Stimulated activated naive CD8-positive, alpha-beta T cell treated with anti-CD3 and anti-CD28 coated beads, Interleukin-15, Interleukin-2, amounts not matched to agents 100 U/mL and 50 U/mL, for 24 hours (primary cell): ENCODE measurements at regions not wholly inside any gene's neighbourhood (a gene's known extent, or its start where the extent isn't known, plus 50 kb on each side); places are given as distances from the start of the nearest gene placed in this dataset.
"Not testable (repeated sequence)": the region's sequence is repeated elsewhere in the genome, so short reads cannot be mapped to it uniquely, and the experiment has no call there.

Source experiments
- ATAC-seq: fragments of 150-1000 bp; cut with Tn5 transposase; one replicate; pipeline ENCODE4 v1.10.0; 2021
- DNase-seq: peaks from one replicate; pipeline ENCODE4 v3.0.0; 2021

- ATAC-seq (no peak), DNase-seq (no peak)
These were observed 138.6 kb upstream of the FAM78B start for GRCh38 chr1:166305371-166305770.

GRCh38 chr1:166307261-166308188, 140.7 kb upstream of the FAM78B start:
- ATAC-seq (no peak), DNase-seq (no peak)

DNA sequence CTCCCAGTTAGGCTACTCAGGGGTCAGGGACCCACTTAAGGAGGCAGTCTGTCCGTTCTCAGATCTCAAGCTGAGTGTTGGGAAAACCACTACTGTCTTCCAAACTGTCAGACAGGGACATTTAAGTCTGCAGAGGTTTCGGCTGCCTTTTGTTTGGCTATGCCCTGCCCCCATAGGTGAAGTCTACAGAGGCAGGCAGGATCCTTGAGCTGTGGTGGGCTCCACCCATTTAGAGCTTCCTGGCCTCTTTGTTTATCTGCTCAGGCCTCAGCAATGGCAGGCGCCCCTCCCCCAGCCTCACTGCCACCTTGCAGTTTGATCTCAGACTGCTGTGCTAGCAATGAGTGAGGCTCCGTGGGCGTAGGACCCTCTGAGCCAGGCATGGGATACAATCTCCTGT, 149.5 kb upstream of the FAM78B start:
- not testable (repeated sequence) for DNase-seq, ATAC-seq

GRCh38 chr1:166322470-166322869, 155.7 kb upstream of the FAM78B start:
- DNase-seq (no peak), ATAC-seq (no peak)

- DNase-seq (no peak), ATAC-seq (no peak)
These were observed 161.1 kb upstream of the FAM78B start for GRCh38 chr1:166327886-166328285.

GRCh38 chr1:166328956-166329355, 162.2 kb upstream of the FAM78B start:
- no peak for ATAC-seq
- no peak for DNase-seq

DNA sequence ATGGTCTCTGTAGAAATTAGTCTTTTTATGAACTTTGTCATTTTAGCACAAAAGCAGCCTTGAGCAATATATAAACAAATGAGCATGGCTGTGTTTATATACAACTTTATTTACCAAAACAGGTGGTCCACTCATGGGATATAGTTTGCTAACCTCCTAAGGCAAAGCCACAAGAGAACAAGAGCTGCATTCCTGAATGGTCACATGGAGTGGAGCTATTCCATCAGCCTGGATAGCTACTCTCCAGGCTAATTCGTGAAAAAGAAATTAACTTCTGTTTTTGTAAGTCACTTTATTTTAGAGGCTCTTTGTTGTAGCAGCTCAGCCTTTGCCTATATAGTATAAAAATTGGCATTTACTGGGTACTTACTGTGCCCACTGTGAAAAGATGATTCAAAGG, 163.3 kb upstream of the FAM78B start:
- ATAC-seq, result no peak
- no peak for DNase-seq

GRCh38 chr1:166338105-166338504, 171.3 kb upstream of the FAM78B start:
- DNase-seq (no peak), ATAC-seq (no peak)

- ATAC-seq, result no peak
- no peak for DNase-seq
These were observed 173.9 kb upstream of the FAM78B start for GRCh38 chr1:166340709-166341108.

DNA sequence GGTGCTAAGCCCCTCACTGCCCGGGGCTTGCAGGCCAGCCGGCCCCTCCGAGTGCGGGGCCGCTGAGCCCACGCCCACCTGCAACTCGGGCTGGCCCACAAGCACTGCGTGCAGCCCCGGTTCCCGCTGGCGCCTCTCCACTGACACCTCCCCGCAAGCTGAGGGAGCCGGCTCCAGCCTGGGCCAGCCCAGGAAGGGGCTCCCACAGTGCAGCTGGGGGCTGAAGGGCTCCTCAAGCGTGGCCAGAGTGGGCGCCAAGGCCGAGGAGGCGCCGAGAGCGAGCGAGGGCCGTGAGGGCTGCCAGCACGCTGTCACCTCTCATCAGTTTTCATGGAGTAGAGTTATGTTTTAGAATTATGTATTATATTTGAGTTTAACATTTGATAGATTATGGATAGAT, 176.5 kb upstream of the FAM78B start:
- ATAC-seq (no peak), DNase-seq (no peak)

GRCh38 chr1:166350490-166350889, 183.7 kb upstream of the FAM78B start:
- ATAC-seq (no peak), DNase-seq (no peak)

- ATAC-seq (no peak), DNase-seq (no peak)
These were observed 184.9 kb upstream of the FAM78B start for GRCh38 chr1:166351676-166352075.

- no peak for ATAC-seq
- DNase-seq, result no peak
These were observed 186.4 kb upstream of the FAM78B start for GRCh38 chr1:166353213-166353612.

- no peak for ATAC-seq
These were observed 187.6 kb upstream of the FAM78B start for GRCh38 chr1:166354406-166354805.

GRCh38 chr1:166365081-166365480, 198.3 kb upstream of the FAM78B start:
- no peak for DNase-seq
- no peak for ATAC-seq

More at GRCh38 chr1:166354406-166354805, 187.6 kb upstream of the FAM78B start:
- no peak for DNase-seq

DNA sequence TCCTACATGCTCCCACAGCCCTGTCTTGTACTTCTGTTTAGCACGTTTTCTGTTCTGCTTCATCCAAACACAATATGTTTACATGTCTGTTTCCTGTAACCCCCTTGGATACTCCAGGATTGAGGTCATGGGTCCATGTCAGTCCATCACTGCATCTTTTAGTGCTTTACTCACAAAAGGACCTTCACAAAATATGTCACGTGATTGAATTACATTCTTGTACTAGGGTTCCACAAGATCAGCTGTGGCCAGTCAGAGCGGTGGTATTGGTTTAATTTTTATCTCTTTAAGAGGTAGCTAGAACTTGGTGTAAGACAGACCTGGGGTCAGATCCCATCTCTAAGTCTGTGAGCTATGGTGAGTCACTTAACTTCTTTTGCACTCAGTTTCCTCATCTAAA, 201.2 kb upstream of the FAM78B start:
- no peak for ATAC-seq
- DNase-seq, result no peak

DNA sequence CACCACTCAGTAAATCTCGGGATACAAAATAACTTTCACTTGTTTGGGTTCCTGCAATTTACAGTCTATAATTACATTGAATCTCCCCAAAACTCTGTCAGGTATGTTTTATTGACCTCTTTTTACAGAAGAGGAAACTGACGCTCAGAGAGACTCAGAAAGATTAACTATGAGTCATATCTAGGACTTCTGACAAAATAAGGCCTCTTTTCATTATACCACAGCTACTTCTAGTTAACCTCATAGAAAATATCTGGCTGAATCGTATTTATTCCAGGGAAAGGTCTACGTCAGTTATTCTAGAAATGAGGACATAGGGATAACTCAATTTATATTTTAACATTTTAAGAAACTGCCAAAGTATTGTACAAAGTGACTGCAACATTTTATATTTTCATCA, 211.1 kb upstream of the FAM78B start:
- DNase-seq (no peak), ATAC-seq (no peak)

- no peak for ATAC-seq
- DNase-seq, result no peak
These were observed 212.0 kb upstream of the FAM78B start for GRCh38 chr1:166378805-166379204.

GRCh38 chr1:166379447-166379846, 212.6 kb upstream of the FAM78B start:
- ATAC-seq, result no peak
- DNase-seq, result no peak

DNA sequence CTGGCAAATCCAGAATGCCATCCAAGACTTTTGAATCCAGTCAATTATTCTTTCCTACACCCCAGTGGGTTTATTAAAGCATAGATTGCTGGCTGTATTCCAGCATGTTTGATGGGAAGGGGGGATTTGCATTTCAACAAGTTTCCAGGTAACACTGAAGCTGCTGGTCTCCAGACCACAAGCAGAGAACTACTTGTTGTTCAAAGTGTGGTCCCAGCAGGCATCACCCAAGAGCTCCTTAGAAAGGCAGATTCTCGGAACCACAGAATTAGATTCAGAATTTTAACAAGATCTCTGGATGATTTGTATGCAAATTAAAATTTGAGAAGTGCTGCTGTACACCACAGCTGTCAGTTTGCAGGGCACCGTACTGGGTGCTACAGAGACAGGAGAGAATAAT, 216.3 kb upstream of the FAM78B start:
- DNase-seq (no peak), ATAC-seq (no peak)

DNA sequence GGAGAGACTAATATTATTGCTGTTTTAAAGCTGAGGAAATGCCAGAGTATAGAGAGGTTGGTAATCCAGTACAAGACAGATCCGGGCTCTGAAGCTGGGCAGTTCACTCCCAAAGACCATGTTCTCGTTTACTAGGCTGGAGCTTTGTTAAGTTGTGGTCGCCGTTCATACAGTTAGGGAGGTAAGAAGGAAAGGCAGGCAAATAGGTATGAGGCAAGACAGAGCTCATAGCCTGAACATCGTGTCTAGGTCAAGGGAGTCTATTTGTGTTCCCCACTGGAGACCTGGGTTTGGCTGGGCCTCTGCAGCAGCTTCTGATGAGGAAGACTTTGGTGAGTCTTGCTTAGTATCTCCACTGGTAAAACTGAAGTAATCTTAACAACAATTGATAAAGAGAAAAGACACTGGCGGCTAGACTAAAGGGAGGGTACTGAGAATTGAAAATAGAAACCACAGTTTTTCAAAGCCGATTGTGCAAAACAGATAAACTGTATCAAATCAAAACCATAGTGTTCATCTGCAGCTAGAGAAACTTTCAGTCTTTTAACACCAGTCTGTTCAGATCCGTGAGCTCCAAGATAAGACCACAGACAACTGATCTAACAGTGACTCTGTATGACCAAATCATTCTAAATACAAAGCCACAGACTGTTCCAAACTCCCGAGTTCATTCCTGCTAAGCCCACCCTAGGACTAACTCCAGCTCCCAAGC, 217.0 kb upstream of the FAM78B start:
- no peak for ATAC-seq

GRCh38 chr1:166384948-166385347, 218.1 kb upstream of the FAM78B start:
- DNase-seq (no peak), ATAC-seq (no peak)

More for the DNA sequence above, 217.0 kb upstream of the FAM78B start:
- DNase-seq, result no peak

DNA sequence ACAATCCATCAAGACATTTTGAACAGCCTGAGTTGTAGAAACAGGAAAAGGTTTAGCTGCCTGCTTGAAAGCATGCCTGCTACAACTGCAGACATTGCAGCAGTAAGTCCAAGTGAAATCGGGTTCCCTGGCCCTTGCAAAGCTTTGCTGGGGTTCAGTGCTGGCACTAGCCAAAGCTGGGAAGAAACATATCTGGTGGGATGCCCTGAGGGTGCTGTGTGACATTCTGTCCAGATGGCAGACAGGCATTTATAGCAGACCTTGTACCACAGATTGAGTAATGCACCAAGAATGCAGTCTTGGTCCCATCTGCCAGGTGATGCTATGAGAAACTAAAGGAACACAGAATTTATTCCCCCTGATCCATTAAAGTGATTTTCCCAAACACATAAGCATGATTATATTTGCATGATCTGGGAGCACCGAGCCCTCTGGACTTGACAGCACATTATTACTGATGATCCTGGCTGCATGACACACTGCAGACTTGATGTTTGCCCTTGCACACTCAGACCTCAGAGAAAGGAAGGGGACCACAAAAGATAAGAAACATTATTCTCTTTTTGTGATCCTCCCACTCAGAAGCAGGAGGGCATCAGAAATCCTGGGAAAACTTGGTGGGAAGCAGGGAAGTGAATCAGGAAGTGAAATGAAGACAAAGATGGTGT, 223.7 kb upstream of the FAM78B start:
- ATAC-seq (no peak), DNase-seq (no peak)
